Upper lobe of left lung (tissue), 6 donors: ENCODE measurements at regions not wholly inside any gene's neighbourhood (a gene's known extent, or its start where the extent isn't known, plus 50 kb on each side); places are given as distances from the start of the nearest gene placed in this dataset.

Experiments
- ATAC-seq, 2 donors: fragments of 200-7000 bp; cut with Tn5 transposase; one replicate each; pipeline ENCODE4 v1.9.1; 2022; ENCODE audit warnings: mild to moderate bottlenecking in 2 of 2, moderate library complexity in 2 of 2; ENCODE audit not compliant: low FRiP score in 2 of 2
- DNase-seq, 2 donors: peaks; one replicate each; pipeline ENCODE4 v3.0.0-alpha.2; 2019 to 2020
- H3K27ac ChIP-seq, 4 donors: fragments of 200-600 bp; sonication (generic); one replicate each; pipeline ENCODE4 v1.5.1; 2016 to 2019
- H3K27me3 ChIP-seq, 4 donors: fragments of 200-600 bp; sonication (generic); one replicate each; pipeline ENCODE4 v1.5.1; 2017 to 2019
- H3K36me3 ChIP-seq, 4 donors: fragments of 200-600 bp; sonication (generic); one replicate each; pipeline ENCODE4 v1.5.1; 2016 to 2019
- H3K4me1 ChIP-seq, 4 donors: fragments of 200-600 bp; sonication (generic); one replicate each; pipeline ENCODE4 v1.5.1; 2018 to 2019
- H3K4me3 ChIP-seq, 4 donors: fragments of 200-600 bp; sonication (generic); one replicate each; pipeline ENCODE4 v1.5.1; 2017 to 2019; ENCODE audit warnings: mild to moderate bottlenecking in 2 of 4, moderate library complexity in 1 of 4
- H3K9me3 ChIP-seq, 4 donors: fragments of 200-600 bp; sonication (generic); one replicate each; pipeline ENCODE4 v1.5.1; 2018 to 2019
- CTCF ChIP-seq, 6 experiments: fragments of 450-650 bp in 4 of 6; fragments of 200-600 bp in 2 of 6; sonication (generic) in 2 of 6; IDR thresholded peaks; one replicate each; pipeline ENCODE4 v1.5.1; 2016 to 2019; ENCODE audit warnings: antibody characterized with exemption in 6 of 6
- EP300 ChIP-seq, 4 donors: sonication (generic); formaldehyde crosslinking; IDR thresholded peaks; one replicate each; pipeline ENCODE4 v1.5.1; 2017; ENCODE audit warnings: antibody characterized with exemption in 4 of 4, control low read depth in 2 of 4
- POLR2A ChIP-seq, 4 donors: fragments of 450-650 bp; IDR thresholded peaks; one replicate each; pipeline ENCODE4 v1.5.1; 2016 to 2017; ENCODE audit warnings: antibody characterized with exemption in 4 of 4, mild to moderate bottlenecking in 2 of 4
- POLR2AphosphoS5 ChIP-seq, 2 donors: sonication (generic); formaldehyde crosslinking; IDR thresholded peaks; one replicate each; pipeline ENCODE4 v1.5.1; 2017; ENCODE audit warnings: antibody characterized with exemption in 2 of 2
- WGBS, 2 donors: methylation state at CpG; one replicate each; pipeline ENCODE4 v1.1.5; 2017 to 2018; 5-methylcytosine and 5-hydroxymethylcytosine counted together
- donor health status: DM: no; HTN: no; CAD: no; lungs with moderate emphysema.
- donor health status: DM: no; HTN: yes; CAD: no; lungs with severe emphysema.

GRCh38 chr3:84567796-84568195 lies 391.0 kb upstream of the CADM2 start:
- TF ChIP-seq POLR2A (IDR thresholded peaks at IDR 0.05), result no peak
- no peak for TF ChIP-seq POLR2AphosphoS5 (IDR thresholded peaks at IDR 0.05)
- WGBS, 2 donors, result 90 to 92% methylated on average over 4 of the region's 4 CpGs
- no peaks in the 10 kb centered on the region for H3K4me1 ChIP-seq

GRCh38 chr3:84573962-84574361 lies 384.8 kb upstream of the CADM2 start:
- ATAC-seq (no peak), DNase-seq (no peak)
- no peaks in the 10 kb centered on the region for H3K27me3 ChIP-seq
- no peaks in the 10 kb centered on the region for H3K36me3 ChIP-seq
- TF ChIP-seq POLR2AphosphoS5 (IDR thresholded peaks at IDR 0.05) (no peak), CTCF (IDR thresholded peaks at IDR 0.05) (no peak), POLR2A (IDR thresholded peaks at IDR 0.05) (no peak), EP300 (IDR thresholded peaks at IDR 0.05) (no peak)
- H3K4me1 ChIP-seq, result no peaks in the 10 kb centered on the region
- no peaks in the 10 kb centered on the region for H3K9me3 ChIP-seq
- no peak overlapping the region for H3K4me3 ChIP-seq
- WGBS, 2 donors, result 70 to 100% methylated on average over 1 of the region's 1 CpG
- H3K27ac ChIP-seq, result no peak overlapping the region

More at GRCh38 chr3:84567796-84568195, 391.0 kb upstream of the CADM2 start:
- ATAC-seq, result no peak
- no peak overlapping the region for H3K27ac ChIP-seq
- no peaks in the 10 kb centered on the region for H3K27me3 ChIP-seq
- DNase-seq, result no peak
- H3K4me3 ChIP-seq, result no peak overlapping the region
- no peaks in the 10 kb centered on the region for H3K9me3 ChIP-seq
- H3K36me3 ChIP-seq, result no peaks in the 10 kb centered on the region

GRCh38 chr3:84586427-84586826 lies 372.4 kb upstream of the CADM2 start:
- Histone ChIP-seq H3K4me1 (no peaks in the 10 kb centered on the region), H3K4me3 (no peak overlapping the region), H3K27ac (no peak overlapping the region), H3K27me3 (no peaks in the 10 kb centered on the region), H3K36me3 (no peaks in the 10 kb centered on the region), H3K9me3 (no peaks in the 10 kb centered on the region)
- WGBS, 2 donors, result 31 to 48% methylated on average over 2 of the region's 2 CpGs
- TF ChIP-seq CTCF (IDR thresholded peaks at IDR 0.05) (no peak), POLR2AphosphoS5 (IDR thresholded peaks at IDR 0.05) (no peak), EP300 (IDR thresholded peaks at IDR 0.05) (no peak), POLR2A (IDR thresholded peaks at IDR 0.05) (no peak)
- ATAC-seq, result no peak
- no peak for DNase-seq

- H3K4me1 ChIP-seq, result no peaks in the 10 kb centered on the region
- ATAC-seq, result no peak
- no peaks in the 10 kb centered on the region for H3K27me3 ChIP-seq
- no peak for TF ChIP-seq CTCF (IDR thresholded peaks at IDR 0.05)
- TF ChIP-seq EP300 (IDR thresholded peaks at IDR 0.05), result no peak
- no peak for TF ChIP-seq POLR2AphosphoS5 (IDR thresholded peaks at IDR 0.05)
- no peak for TF ChIP-seq POLR2A (IDR thresholded peaks at IDR 0.05)
- 66 to 75% methylated on average over 7 of the region's 7 CpGs for WGBS, 2 donors
- H3K9me3 ChIP-seq, result no peaks in the 10 kb centered on the region
- DNase-seq, result no peak
- H3K4me3 ChIP-seq, result no peak overlapping the region
- H3K27ac ChIP-seq, result no peak overlapping the region
- H3K36me3 ChIP-seq, result no peaks in the 10 kb centered on the region
Observed at GRCh38 chr3:84600703-84601225, 358.0 kb upstream of the CADM2 start.

GRCh38 chr3:84601303-84601702 lies 357.5 kb upstream of the CADM2 start:
- DNase-seq (no peak), ATAC-seq (peak in 1 of 2 donors; percentile 14)
- Histone ChIP-seq H3K27me3 (no peaks in the 10 kb centered on the region), H3K36me3 (no peaks in the 10 kb centered on the region), H3K9me3 (no peaks in the 10 kb centered on the region), H3K4me1 (no peaks in the 10 kb centered on the region), H3K4me3 (no peak overlapping the region), H3K27ac (no peak overlapping the region)
- WGBS, 2 donors, result 38 to 66% methylated on average over 2 of the region's 2 CpGs
- TF ChIP-seq CTCF (IDR thresholded peaks at IDR 0.05) (no peak), POLR2A (IDR thresholded peaks at IDR 0.05) (no peak), POLR2AphosphoS5 (IDR thresholded peaks at IDR 0.05) (no peak), EP300 (IDR thresholded peaks at IDR 0.05) (no peak)
